ENCODE measurements at regions not wholly inside any gene's neighbourhood (a gene's known extent, or its start where the extent isn't known, plus 50 kb on each side); places are given as distances from the start of the nearest gene placed in this dataset.
A peak's percentile ranks its signal among the peaks of the same experiment; 100 is the strongest.

DNA sequence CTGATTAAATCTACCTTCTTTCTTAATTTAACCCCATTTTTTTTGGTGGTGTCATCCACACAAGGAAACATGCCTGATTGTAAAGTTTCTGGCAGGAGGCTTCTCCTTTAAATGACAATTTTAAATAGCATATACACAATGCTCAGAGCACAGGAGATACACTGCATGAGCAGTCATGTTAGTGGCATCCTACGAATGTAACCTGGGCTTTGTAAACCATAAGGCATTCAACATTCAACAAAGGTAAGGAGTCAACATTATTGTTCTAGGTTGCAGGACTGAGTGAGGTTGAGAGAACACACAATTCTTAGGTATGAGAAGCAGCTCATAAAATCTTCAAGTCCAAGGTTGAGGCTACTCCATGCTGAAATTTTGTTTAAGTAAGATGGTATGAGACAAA is 266.6 kb upstream of the SIX2 start:
- Histone ChIP-seq H3K9me3 (no peaks in the 10 kb centered on the region), H3K4me1 (no peaks in the 10 kb centered on the region), H3K27me3 (ENCODE audit: low read depth) (no peaks in the 10 kb centered on the region), H3K4me3 (no peak overlapping the region), H3K36me3 (replicated peaks) (no peaks in the 10 kb centered on the region)
- no peak for DNase-seq (ENCODE audit: low spot score in 2 of 2)
- in situ Hi-C loops (cut with MboI; ENCODE audit: low sequenced_read_pairs): no loop called here

DNA sequence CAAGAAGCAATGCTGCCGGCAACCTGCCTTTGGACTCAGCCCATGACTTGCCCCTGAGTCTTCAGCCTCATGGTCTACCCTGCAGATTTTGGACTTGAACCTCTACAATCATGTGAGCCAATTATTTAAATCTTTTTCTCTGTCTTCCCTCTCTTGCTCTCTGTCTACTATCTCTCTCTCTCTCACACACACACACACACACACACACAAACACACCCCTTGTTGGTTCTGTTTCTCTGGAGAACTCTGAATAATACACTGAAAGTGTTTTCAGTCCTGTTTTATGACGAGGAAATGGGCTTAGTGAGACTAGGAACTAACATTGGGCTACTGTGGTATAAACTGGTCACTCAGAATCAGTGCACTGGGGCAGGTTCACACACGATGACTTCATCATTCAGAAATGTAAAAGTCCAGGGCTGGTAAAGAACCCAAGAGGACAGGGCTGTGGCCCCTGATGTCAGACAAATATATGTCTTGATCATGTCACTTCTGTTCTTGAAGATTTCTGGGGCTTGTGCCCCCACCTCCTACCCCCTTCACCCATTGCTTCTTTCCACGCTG is 266.1 kb upstream of the SIX2 start:
- H3K9me3 ChIP-seq: no peaks in the 10 kb centered on the region
- no peaks in the 10 kb centered on the region for H3K36me3 ChIP-seq (replicated peaks)
- no peaks in the 10 kb centered on the region for H3K27me3 ChIP-seq (ENCODE audit: low read depth)
- in situ Hi-C loops (cut with MboI; ENCODE audit: low sequenced_read_pairs): no loop called here
- no peak for DNase-seq (ENCODE audit: low spot score in 2 of 2)
- no peak overlapping the region for H3K4me3 ChIP-seq
- no peaks in the 10 kb centered on the region for H3K4me1 ChIP-seq

DNA sequence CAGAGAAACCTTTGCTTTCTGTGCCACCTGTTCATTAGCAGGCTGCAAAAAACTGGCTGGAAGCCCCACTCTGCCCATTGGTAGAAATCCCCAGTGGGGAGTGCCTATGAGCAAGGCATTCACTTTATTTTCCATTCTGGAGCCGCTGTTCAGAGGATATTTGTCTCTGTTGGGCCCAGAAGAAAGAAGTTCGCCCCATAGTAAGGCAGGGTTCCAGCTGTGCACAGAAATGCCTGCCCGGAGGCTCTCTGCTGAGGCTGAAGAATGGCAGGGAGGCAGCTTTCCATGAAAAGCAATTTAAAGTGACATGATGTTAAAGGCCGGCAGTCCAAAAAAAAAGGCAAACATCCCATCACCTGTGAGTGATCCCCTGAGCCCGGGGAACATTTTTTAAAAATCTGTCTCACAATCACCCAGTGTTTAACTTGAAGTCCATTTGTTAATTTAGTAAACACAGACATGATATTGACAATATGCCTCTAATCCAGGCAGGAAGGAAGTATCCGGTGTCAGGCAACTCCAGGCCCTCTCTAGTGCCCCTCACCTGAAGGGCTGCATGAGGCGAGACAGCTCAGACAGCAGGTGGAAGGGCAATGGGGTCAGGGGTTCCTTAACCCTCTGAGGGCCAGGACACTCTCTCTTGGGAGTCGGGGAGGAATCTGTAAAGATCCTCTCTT is 265.1 kb upstream of the SIX2 start:
- in situ Hi-C loops (cut with MboI; ENCODE audit: low sequenced_read_pairs): no loop called here
- DNase-seq (ENCODE audit: low spot score in 2 of 2): no peak

GRCh38 chr2:45273412-45274249 is 264.4 kb upstream of the SIX2 start:
- in situ Hi-C loops (cut with MboI; ENCODE audit: low sequenced_read_pairs): no loop called here
- DNase-seq (ENCODE audit: low spot score in 2 of 2): no peak
- no peaks in the 10 kb centered on the region for H3K4me1 ChIP-seq
- no peaks in the 10 kb centered on the region for H3K36me3 ChIP-seq (replicated peaks)
- no peak overlapping the region for H3K4me3 ChIP-seq
- no peaks in the 10 kb centered on the region for H3K27me3 ChIP-seq (ENCODE audit: low read depth)
- no peaks in the 10 kb centered on the region for H3K9me3 ChIP-seq

More for the DNA sequence above, 265.1 kb upstream of the SIX2 start:
- Histone ChIP-seq H3K4me3 (no peak overlapping the region), H3K4me1 (no peaks in the 10 kb centered on the region), H3K27me3 (ENCODE audit: low read depth) (no peaks in the 10 kb centered on the region), H3K36me3 (replicated peaks) (no peaks in the 10 kb centered on the region), H3K9me3 (no peaks in the 10 kb centered on the region)

- H3K27me3 ChIP-seq (ENCODE audit: low read depth): no peaks in the 10 kb centered on the region
- H3K9me3 ChIP-seq: no peaks in the 10 kb centered on the region
- H3K36me3 ChIP-seq (replicated peaks): no peaks in the 10 kb centered on the region
- DNase-seq (ENCODE audit: low spot score in 2 of 2): no peak
- H3K4me3 ChIP-seq: no peak overlapping the region
- H3K4me1 ChIP-seq: no peaks in the 10 kb centered on the region
- in situ Hi-C loops (cut with MboI; ENCODE audit: low sequenced_read_pairs): no loop called here
Observed at GRCh38 chr2:45272549-45273265, 263.5 kb upstream of the SIX2 start.

DNA sequence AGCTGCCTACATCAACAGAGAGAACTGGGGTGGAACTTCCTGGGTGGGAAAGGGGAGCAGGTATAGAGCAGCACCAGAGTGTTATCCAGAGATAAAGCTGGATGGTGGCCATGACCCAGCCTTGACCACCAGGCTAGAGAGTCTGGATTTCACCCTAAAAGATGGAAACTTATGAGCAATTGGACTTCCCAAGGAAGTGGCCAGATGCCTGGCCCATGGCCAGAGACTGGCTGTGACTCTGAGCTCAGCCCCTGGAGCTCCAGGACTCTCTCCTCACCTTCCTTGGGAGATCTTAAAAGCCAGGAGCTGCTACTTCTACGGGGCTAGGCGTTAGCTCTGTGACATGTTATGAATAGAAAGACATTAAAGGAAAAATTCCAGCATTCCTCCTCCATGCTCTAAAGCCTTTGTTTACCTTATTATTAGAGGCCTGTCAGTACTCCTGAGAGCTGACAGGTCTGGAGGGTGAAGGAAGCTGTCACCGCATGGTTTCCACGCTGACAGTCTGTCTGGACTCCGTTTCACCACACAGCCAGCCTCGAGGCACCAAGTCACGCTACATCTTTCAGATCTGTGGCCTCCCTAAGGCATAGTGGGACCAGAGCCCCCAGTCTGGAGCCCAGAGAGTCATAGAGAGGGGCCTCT is 260.0 kb upstream of the SIX2 start:
- no peak overlapping the region for H3K4me3 ChIP-seq
- H3K36me3 ChIP-seq (replicated peaks): no peaks in the 10 kb centered on the region
- no peak for DNase-seq (ENCODE audit: low spot score in 2 of 2)
- no peaks in the 10 kb centered on the region for H3K4me1 ChIP-seq
- no peaks in the 10 kb centered on the region for H3K9me3 ChIP-seq
- in situ Hi-C loops (cut with MboI; ENCODE audit: low sequenced_read_pairs): no loop called here
- H3K27me3 ChIP-seq (ENCODE audit: low read depth): no peaks in the 10 kb centered on the region

DNA sequence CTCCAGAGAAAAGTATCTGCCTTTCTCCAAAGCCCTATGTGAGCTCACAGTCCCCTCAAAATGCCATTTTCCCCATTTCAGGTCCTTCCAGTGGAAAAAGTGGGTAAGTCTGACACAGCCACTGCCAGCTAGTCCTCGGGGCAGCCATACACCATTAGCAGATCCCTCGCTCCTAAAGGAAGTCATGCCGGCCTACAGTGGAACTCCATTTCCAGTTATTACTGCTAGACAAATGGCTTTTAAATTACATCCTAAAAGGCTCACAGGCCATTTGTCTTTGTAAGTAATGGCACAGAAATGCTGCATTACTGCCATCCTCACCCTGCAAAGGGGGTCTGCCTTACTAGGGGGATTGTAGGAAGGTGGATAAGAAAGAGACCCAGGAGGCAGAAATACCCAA is 259.4 kb upstream of the SIX2 start:
- Histone ChIP-seq H3K9me3 (no peaks in the 10 kb centered on the region), H3K4me1 (no peaks in the 10 kb centered on the region), H3K27me3 (ENCODE audit: low read depth) (no peaks in the 10 kb centered on the region), H3K36me3 (replicated peaks) (no peaks in the 10 kb centered on the region), H3K4me3 (no peak overlapping the region)
- in situ Hi-C loops (cut with MboI; ENCODE audit: low sequenced_read_pairs): no loop called here
- no peak for DNase-seq (ENCODE audit: low spot score in 2 of 2)

- Histone ChIP-seq H3K9me3 (no peaks in the 10 kb centered on the region), H3K27me3 (ENCODE audit: low read depth) (no peaks in the 10 kb centered on the region), H3K36me3 (replicated peaks) (no peaks in the 10 kb centered on the region), H3K4me3 (no peak overlapping the region), H3K4me1 (no peaks in the 10 kb centered on the region)
- no peak for DNase-seq (ENCODE audit: low spot score in 2 of 2)
- in situ Hi-C loops (cut with MboI; ENCODE audit: low sequenced_read_pairs): no loop called here
Observed at GRCh38 chr2:45267062-45267792, 258.0 kb upstream of the SIX2 start.

DNA sequence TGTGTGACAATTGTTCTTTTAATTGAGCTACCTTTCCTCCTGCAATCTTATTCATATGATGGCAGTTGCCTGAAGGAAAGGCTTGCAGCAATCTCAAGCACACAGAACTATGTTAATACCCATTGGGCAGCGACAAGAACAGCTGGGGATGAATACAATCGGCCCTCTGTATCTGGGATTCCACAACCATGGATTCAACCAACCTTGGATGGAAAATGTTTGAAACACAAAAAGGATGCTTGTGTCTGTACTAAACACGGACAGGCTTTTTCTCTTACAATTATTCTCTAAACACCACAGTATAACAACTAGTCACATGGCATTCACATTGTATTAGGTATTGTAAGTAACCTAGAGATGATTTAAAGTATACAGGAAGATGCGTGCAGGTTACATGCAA is 256.1 kb upstream of the SIX2 start:
- DNase-seq (ENCODE audit: low spot score in 2 of 2): no peak
- in situ Hi-C loops (cut with MboI; ENCODE audit: low sequenced_read_pairs): no loop called here
- H3K27me3 ChIP-seq (ENCODE audit: low read depth): no peaks in the 10 kb centered on the region
- no peaks in the 10 kb centered on the region for H3K36me3 ChIP-seq (replicated peaks)
- no peaks in the 10 kb centered on the region for H3K9me3 ChIP-seq
- H3K4me1 ChIP-seq: no peaks in the 10 kb centered on the region
- H3K4me3 ChIP-seq: no peak overlapping the region

DNA sequence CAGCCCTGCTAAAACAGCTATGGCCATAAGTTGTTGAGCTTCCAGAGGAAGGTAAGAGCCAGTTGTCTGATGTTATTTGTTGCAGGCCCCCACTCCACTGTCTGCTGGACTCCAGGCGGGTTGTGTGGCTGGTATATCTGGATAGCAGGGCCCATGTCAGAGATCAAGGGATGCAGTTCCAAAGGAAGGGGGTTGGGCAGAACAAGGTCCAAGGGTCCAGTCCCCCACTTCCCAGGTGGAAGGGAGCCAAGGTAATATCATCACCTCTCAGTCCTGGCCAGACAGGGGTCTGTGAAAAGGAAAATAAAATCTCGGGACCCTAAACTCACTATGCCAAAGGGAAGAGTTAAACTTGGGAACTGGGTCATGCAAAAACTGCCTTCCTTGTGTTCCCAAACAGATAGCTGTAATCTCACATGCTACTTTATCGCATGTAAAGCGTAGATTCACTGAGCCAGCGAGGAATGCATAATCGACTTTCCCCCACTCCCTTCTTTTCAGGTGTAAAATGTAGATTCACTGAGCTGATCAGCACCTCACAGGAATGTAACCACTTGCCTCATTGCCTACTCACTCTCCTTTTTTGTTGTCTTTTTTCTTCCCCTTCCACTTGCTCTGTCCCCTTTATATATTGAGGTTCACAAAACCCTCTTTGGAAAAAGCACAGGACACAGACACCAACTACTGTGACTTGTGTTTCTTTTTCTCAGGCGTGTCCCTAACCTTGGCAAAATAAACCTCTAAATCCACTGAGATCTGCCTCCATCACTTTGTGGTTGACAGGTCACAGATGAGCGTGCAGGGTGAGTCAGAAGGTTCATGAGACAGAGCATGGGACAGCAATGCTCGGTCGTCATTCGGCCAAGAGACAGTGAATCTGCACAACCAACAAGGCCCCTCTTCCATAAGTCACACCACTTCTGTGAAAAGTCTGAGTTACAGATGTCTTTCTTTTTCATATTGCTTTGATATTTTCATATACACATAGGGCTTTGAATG is 255.3 kb upstream of the SIX2 start:
- H3K36me3 ChIP-seq (replicated peaks): no peaks in the 10 kb centered on the region
- in situ Hi-C loops (cut with MboI; ENCODE audit: low sequenced_read_pairs): no loop called here
- no peak overlapping the region for H3K4me3 ChIP-seq
- no peaks in the 10 kb centered on the region for H3K4me1 ChIP-seq
- H3K9me3 ChIP-seq: no peaks in the 10 kb centered on the region
- no peak for DNase-seq (ENCODE audit: low spot score in 2 of 2)
- H3K27me3 ChIP-seq (ENCODE audit: low read depth): no peaks in the 10 kb centered on the region

DNA sequence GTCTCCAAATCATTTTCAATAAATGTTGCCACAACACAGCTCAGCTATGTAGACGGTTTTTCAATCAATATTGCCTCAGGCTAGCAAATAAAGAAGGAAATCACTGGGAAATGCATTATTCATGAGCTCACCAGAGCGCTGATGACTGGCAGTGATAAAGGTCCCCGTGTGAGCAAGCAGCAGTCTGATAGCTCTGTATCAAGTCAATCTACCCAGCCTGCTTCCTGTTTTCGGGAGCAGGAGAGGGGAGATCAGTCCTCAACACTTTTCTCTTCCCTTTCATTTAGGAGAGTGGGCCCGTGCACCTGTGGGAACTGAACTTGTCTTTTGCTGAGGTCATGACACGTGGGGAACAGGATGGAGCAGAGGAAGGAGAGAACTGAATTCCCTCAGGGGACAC is 253.9 kb upstream of the SIX2 start:
- H3K4me1 ChIP-seq: no peaks in the 10 kb centered on the region
- H3K9me3 ChIP-seq: no peaks in the 10 kb centered on the region
- DNase-seq (ENCODE audit: low spot score in 2 of 2): peak in 1 of 2 experiments; percentile 6
- H3K27me3 ChIP-seq (ENCODE audit: low read depth): no peaks in the 10 kb centered on the region
- no peaks in the 10 kb centered on the region for H3K36me3 ChIP-seq (replicated peaks)
- in situ Hi-C loops (cut with MboI; ENCODE audit: low sequenced_read_pairs): no loop called here
- H3K4me3 ChIP-seq: no peak overlapping the region

DNA sequence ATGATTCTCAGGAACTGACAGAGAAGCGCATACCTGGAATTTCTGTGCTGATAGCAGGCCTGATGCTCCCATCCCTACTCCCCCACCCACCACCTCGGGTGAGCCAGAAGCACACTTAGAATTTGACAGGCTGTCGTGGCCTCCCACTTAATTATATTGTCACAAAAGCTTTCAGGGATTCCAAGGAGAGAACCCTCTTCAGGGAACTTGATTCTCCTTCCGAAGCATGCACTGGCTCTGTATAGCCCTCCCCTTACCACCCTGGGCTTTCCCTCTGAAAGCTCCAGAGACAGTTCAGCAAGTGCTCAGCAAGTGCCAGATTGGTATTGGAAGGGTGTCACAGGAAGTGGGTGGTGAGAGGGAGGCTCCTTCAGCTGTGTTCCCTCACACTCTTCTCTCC is 252.5 kb upstream of the SIX2 start:
- H3K27me3 ChIP-seq (ENCODE audit: low read depth): no peaks in the 10 kb centered on the region
- no peaks in the 10 kb centered on the region for H3K9me3 ChIP-seq
- in situ Hi-C loops (cut with MboI; ENCODE audit: low sequenced_read_pairs): no loop called here
- H3K36me3 ChIP-seq (replicated peaks): no peaks in the 10 kb centered on the region
- no peak for DNase-seq (ENCODE audit: low spot score in 2 of 2)
- H3K4me3 ChIP-seq: no peak overlapping the region
- H3K4me1 ChIP-seq: no peaks in the 10 kb centered on the region
